ENCODE measurements at regions not wholly inside any gene's neighbourhood (a gene's known extent, or its start where the extent isn't known, plus 50 kb on each side); places are given as distances from the start of the nearest gene placed in this dataset.
"Not testable (repeated sequence)": the region's sequence is repeated elsewhere in the genome, so short reads cannot be mapped to it uniquely, and the experiment has no call there.

DNA sequence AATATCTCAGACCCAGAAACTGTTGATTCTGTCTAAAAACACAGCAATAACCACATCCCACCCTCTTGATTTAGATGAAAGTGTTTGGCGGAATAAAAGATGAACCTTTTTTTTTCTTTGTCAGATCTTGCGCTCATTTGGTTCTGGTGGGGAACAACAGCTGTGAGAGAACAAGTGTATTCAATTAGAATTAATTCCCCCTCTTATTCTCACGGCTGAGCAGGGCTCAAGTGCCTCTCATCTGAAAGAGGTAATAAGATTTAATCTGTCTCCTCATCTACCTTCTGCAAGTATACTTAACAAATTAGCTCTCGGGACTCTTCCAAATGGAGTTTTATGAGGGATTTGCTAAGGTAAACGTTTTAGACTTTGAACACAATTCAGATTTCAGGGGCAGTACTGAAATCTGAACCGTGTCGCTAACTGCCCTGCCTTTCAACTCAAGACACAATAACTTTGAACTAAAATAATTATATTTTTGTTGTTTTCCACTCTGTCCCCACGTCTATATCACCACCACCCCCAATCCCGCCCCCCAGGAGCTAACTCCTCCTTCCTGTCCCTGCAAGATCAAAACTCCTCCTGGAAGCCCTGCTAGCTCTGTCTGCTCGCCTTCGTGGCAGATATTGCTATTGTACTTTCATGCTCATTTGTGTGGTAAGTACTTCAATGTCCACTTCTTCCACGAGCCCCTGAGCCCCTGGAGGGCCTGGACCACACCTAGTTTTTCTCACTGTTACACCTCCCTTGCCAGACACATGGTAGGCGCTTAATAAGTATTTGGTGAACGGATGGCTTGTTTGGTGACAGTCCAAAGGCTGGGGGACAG is 54.2 kb upstream of the ROPN1B start:
- DNase-seq (ENCODE audit: low spot score); CTCF ChIA-PET; POLR2A ChIA-PET (ENCODE audit: low non-redundant PET): not testable (repeated sequence)
- H3K27ac ChIP-seq = peak overlapping the region; percentile 86

- DNase-seq (ENCODE audit: low spot score); CTCF ChIA-PET; POLR2A ChIA-PET (ENCODE audit: low non-redundant PET): not testable (repeated sequence)
- H3K27ac ChIP-seq = peak overlapping the region; percentile 86
These were observed 53.6 kb upstream of the ROPN1B start for GRCh38 chr3:125915437-125915787.

- CTCF ChIA-PET; POLR2A ChIA-PET (ENCODE audit: low non-redundant PET): not testable (repeated sequence)
- peak overlapping the region; percentile 86 for H3K27ac ChIP-seq
- peak; percentile 83 for DNase-seq (ENCODE audit: low spot score)
These were observed 53.1 kb upstream of the ROPN1B start for GRCh38 chr3:125915792-125916375.

GRCh38 chr3:125916376-125916978 is 52.5 kb upstream of the ROPN1B start:
- POLR2A ChIA-PET (ENCODE audit: low non-redundant PET) = no interaction called here

GRCh38 chr3:125917020-125917549 is 51.9 kb upstream of the ROPN1B start:
- H3K27ac ChIP-seq = peak overlapping the region; percentile 86
- POLR2A ChIA-PET (ENCODE audit: low non-redundant PET); CTCF ChIA-PET; DNase-seq (ENCODE audit: low spot score): not testable (repeated sequence)

More at GRCh38 chr3:125916376-125916978, 52.5 kb upstream of the ROPN1B start:
- peak; percentile 82 for DNase-seq (ENCODE audit: low spot score)
- TF ChIP-seq CTCF (conservative IDR thresholded peaks at IDR 0.05; ENCODE audit: low read depth) = no peak
- peak overlapping the region; percentile 86 for H3K27ac ChIP-seq
- CTCF ChIA-PET = no interaction called here

DNA sequence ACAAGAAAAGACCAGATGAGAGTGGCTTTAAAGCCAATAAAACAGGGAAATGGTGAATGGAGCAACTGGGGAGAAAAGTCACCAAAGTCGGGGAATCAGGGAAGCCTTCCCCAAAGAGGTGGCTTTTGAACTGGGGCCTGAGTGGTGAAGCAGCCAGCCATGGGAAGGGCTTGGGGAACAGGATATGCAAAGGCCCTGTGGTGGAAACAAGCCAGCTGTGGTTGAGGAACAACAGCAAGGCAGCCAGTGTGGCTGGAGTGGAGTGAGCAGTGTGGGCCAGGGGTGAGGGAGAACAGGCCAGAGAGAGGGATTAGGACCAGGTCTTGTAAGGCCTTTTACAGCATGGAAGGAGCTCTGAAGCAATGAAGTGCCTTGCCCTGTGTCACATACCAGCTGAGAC is 51.0 kb upstream of the ROPN1B start:
- POLR2A ChIA-PET (ENCODE audit: low non-redundant PET); CTCF ChIA-PET; DNase-seq (ENCODE audit: low spot score): not testable (repeated sequence)
- peak overlapping the region; percentile 49 for H3K27ac ChIP-seq

GRCh38 chr3:125918451-125918850 is 50.5 kb upstream of the ROPN1B start:
- POLR2A ChIA-PET (ENCODE audit: low non-redundant PET); DNase-seq (ENCODE audit: low spot score); CTCF ChIA-PET: not testable (repeated sequence)
- H3K27ac ChIP-seq = peak overlapping the region; percentile 49

- CTCF ChIA-PET; DNase-seq (ENCODE audit: low spot score): not testable (repeated sequence)
These were observed 50.1 kb upstream of the ROPN1B start for GRCh38 chr3:125918866-125919265.

More at GRCh38 chr3:125918866-125919265, 50.1 kb upstream of the ROPN1B start:
- POLR2A ChIA-PET (ENCODE audit: low non-redundant PET) = not testable (repeated sequence)
- H3K27ac ChIP-seq = peak overlapping the region; percentile 49

All from RWPE1 (cell line).